DND-41 (cell line): ENCODE measurements at regions not wholly inside any gene's neighbourhood (a gene's known extent, or its start where the extent isn't known, plus 50 kb on each side); places are given as distances from the start of the nearest gene placed in this dataset.

Experiments
- ATAC-seq: fragments of 200-7000 bp; cut with Tn5 transposase; 3 replicates; pipeline ENCODE4 v1.9.1; 2021; ENCODE audit warnings: low read depth; ENCODE audit not compliant: insufficient read depth
- DNase-seq: peaks from one replicate; pipeline ENCODE4 v3.0.0-alpha.2; 2020
- H2AFZ ChIP-seq: 2 replicates; pipeline ENCODE4 v1.6.0; 2012; ENCODE audit warnings: low read depth, low read length
- H3K27ac ChIP-seq: 2 replicates; pipeline ENCODE4 v1.5.1; 2012; ENCODE audit warnings: low read length, inconsistent platforms
- H3K27me3 ChIP-seq: fragments of 200-600 bp; sonication (generic); 2 replicates; pipeline ENCODE4 v1.6.0; 2012; ENCODE audit warnings: low read length, mild to moderate bottlenecking, inconsistent platforms; ENCODE audit not compliant: insufficient read depth, poor library complexity
- H3K36me3 ChIP-seq: 2 replicates; pipeline ENCODE4 v1.5.1; 2012; ENCODE audit warnings: low read length, inconsistent platforms; ENCODE audit not compliant: insufficient read depth
- H3K4me1 ChIP-seq: 2 replicates; pipeline ENCODE4 v1.5.1; 2012; ENCODE audit warnings: mild to moderate bottlenecking, low read length; ENCODE audit not compliant: insufficient read depth
- H3K4me2 ChIP-seq: 2 replicates; pipeline ENCODE4 v1.6.0; 2012; ENCODE audit warnings: mild to moderate bottlenecking, moderate library complexity, low read length, inconsistent platforms; ENCODE audit not compliant: insufficient read depth
- H3K4me3 ChIP-seq, 2 experiments: fragments of 200-600 bp in 1 of 2; shearing (Covaris generic) in 1 of 2; 2 replicates each; pipeline ENCODE4 v1.5.1; 2012 to 2016; ENCODE audit warnings: inconsistent platforms in 2 of 2, low read length in 2 of 2, mild to moderate bottlenecking in 2 of 2, low read depth in 1 of 2, moderate library complexity in 1 of 2
- H3K79me2 ChIP-seq: 2 replicates; pipeline ENCODE4 v1.6.0; 2012; ENCODE audit warnings: low read length, inconsistent platforms; ENCODE audit not compliant: insufficient read depth
- H3K9ac ChIP-seq: 2 replicates; pipeline ENCODE4 v1.6.0; 2012; ENCODE audit warnings: low read depth, mild to moderate bottlenecking, inconsistent platforms, low read length, moderate library complexity
- H3K9me3 ChIP-seq: 2 replicates; pipeline ENCODE4 v1.5.1; 2012; ENCODE audit warnings: low read length, moderate library complexity, mild to moderate bottlenecking, inconsistent platforms; ENCODE audit not compliant: insufficient read depth, severe bottlenecking
- H4K20me1 ChIP-seq: 2 replicates; pipeline ENCODE4 v1.6.0; 2012; ENCODE audit warnings: low read length; ENCODE audit not compliant: insufficient read depth
- CTCF ChIP-seq: IDR thresholded peaks from 2 replicates; pipeline ENCODE4 v1.5.1; 2012; ENCODE audit warnings: borderline replicate concordance, low read length, moderate library complexity, mild to moderate bottlenecking; ENCODE audit not compliant: poor library complexity, severe bottlenecking; ENCODE audit errors: extremely low read depth
- EZH2 ChIP-seq: IDR thresholded peaks from 3 replicates; pipeline ENCODE4 v1.6.1; 2012; ENCODE audit warnings: borderline replicate concordance, low read depth, mild to moderate bottlenecking, moderate library complexity, low read length, inconsistent platforms; ENCODE audit not compliant: severe bottlenecking

GRCh38 chr2:45337481-45337880 is 273.6 kb downstream of the SRBD1 start:
- no peak overlapping the region for H3K4me2 ChIP-seq
- H2AFZ ChIP-seq = no peak overlapping the region
- no peak overlapping the region for H3K9ac ChIP-seq
- no peaks in the 10 kb centered on the region for H3K79me2 ChIP-seq
- H3K36me3 ChIP-seq = no peaks in the 10 kb centered on the region
- H3K4me3 ChIP-seq = no peak overlapping the region
- no peaks in the 10 kb centered on the region for H3K9me3 ChIP-seq
- no peak for DNase-seq
- no peaks in the 10 kb centered on the region for H3K4me1 ChIP-seq
- no peaks in the 10 kb centered on the region for H3K27me3 ChIP-seq
- no peaks in the 10 kb centered on the region for H4K20me1 ChIP-seq
- no peak for ATAC-seq
- TF ChIP-seq CTCF (no peak), EZH2 (no peak)
- no peak overlapping the region for H3K27ac ChIP-seq

GRCh38 chr2:45334205-45334604 is 276.9 kb downstream of the SRBD1 start:
- Histone ChIP-seq H3K36me3 (no peaks in the 10 kb centered on the region), H3K27me3 (no peaks in the 10 kb centered on the region), H3K4me3 (no peak overlapping the region), H3K9ac (no peak overlapping the region), H4K20me1 (no peaks in the 10 kb centered on the region), H3K9me3 (no peaks in the 10 kb centered on the region), H2AFZ (no peak overlapping the region), H3K4me1 (no peaks in the 10 kb centered on the region), H3K27ac (no peak overlapping the region), H3K4me2 (no peak overlapping the region), H3K79me2 (no peaks in the 10 kb centered on the region)
- DNase-seq (no peak), ATAC-seq (no peak)
- TF ChIP-seq EZH2 = no peak
- TF ChIP-seq CTCF = no peak

- Histone ChIP-seq H3K9me3 (peaks cover under 1% of the 10 kb centered on the region), H4K20me1 (no peaks in the 10 kb centered on the region), H3K4me3 (no peak overlapping the region), H3K4me1 (no peaks in the 10 kb centered on the region), H3K27ac (no peak overlapping the region), H2AFZ (no peak overlapping the region), H3K9ac (no peak overlapping the region), H3K4me2 (no peak overlapping the region), H3K36me3 (no peaks in the 10 kb centered on the region), H3K27me3 (no peaks in the 10 kb centered on the region), H3K79me2 (no peaks in the 10 kb centered on the region)
- DNase-seq (no peak), ATAC-seq (no peak)
- no peak for TF ChIP-seq EZH2
- no peak for TF ChIP-seq CTCF
These were observed 278.5 kb downstream of the SRBD1 start for GRCh38 chr2:45332567-45332966.

- no peaks in the 10 kb centered on the region for H3K79me2 ChIP-seq
- no peak overlapping the region for H3K9ac ChIP-seq
- DNase-seq = no peak
- H3K36me3 ChIP-seq = no peaks in the 10 kb centered on the region
- H3K9me3 ChIP-seq = peaks cover 2% of the 10 kb centered on the region
- no peaks in the 10 kb centered on the region for H4K20me1 ChIP-seq
- no peak for TF ChIP-seq EZH2
- no peak for ATAC-seq
- H3K4me1 ChIP-seq = no peaks in the 10 kb centered on the region
- H3K27ac ChIP-seq = no peak overlapping the region
- no peaks in the 10 kb centered on the region for H3K27me3 ChIP-seq
- no peak overlapping the region for H2AFZ ChIP-seq
- H3K4me2 ChIP-seq = no peak overlapping the region
- H3K4me3 ChIP-seq = no peak overlapping the region
These were observed 279.0 kb downstream of the SRBD1 start for GRCh38 chr2:45332094-45332493.
